IMR-90 (cell line): ENCODE measurements at regions not wholly inside any gene's neighbourhood (a gene's known extent, or its start where the extent isn't known, plus 50 kb on each side); places are given as distances from the start of the nearest gene placed in this dataset.

Experiments used
- ATAC-seq: fragments of 200-7000 bp; cut with Tn5 transposase; 2 replicates; pipeline ENCODE4 v1.9.1; 2020; ENCODE audit warnings: low read depth, mild to moderate bottlenecking, moderate library complexity
- BruUV-seq: library from RNA; stranded (reverse); fragments of 400-500 nt; replicated peaks from 2 replicates; lab custom pipeline; 2021; lab: Mats Ljungman, UMichigan
- CTCF ChIA-PET: fragments of 300-600 bp; formaldehyde crosslinking; extraction: SDS; loops from one replicate; lab custom pipeline; 2021; ENCODE audit warnings: antibody characterized with exemption; lab: Yijun Ruan, JAX
- POLR2A ChIA-PET: fragments of 300-600 bp; sonication (Branson Sonifier 250); formaldehyde crosslinking; loops from one replicate; lab custom pipeline; 2022; ENCODE audit warnings: antibody characterized with exemption; ENCODE audit not compliant: unreplicated experiment; lab: Charles Lee
- DNase-seq: peaks from one replicate; pipeline ENCODE4 v3.0.0; 2013
- H2AFZ ChIP-seq: replicated peaks from 2 replicates; pipeline ENCODE3; 2013; ENCODE audit warnings: low read length, mild to moderate bottlenecking; ENCODE audit not compliant: poor library complexity
- H2AK5ac ChIP-seq: 2 replicates; pipeline ENCODE4 v1.6.1; 2013; ENCODE audit warnings: low read depth, low read length, inconsistent platforms
- H2AK9ac ChIP-seq: replicated peaks from 2 replicates; pipeline ENCODE3; 2013; ENCODE audit warnings: mild to moderate bottlenecking, low read depth, low read length, moderate library complexity; ENCODE audit not compliant: poor library complexity
- H2BK120ac ChIP-seq: 2 replicates; pipeline ENCODE4 v1.6.1; 2013; ENCODE audit warnings: low read depth, low read length, inconsistent platforms
- H2BK15ac ChIP-seq: 3 replicates; pipeline ENCODE4 v1.6.1; 2013; ENCODE audit warnings: low read depth, low read length, inconsistent platforms
- H2BK20ac ChIP-seq: 2 replicates; pipeline ENCODE4 v1.6.1; 2013; ENCODE audit warnings: low read depth, mild to moderate bottlenecking, inconsistent platforms, low read length, moderate library complexity
- H2BK5ac ChIP-seq: 2 replicates; pipeline ENCODE4 v1.6.1; 2013; ENCODE audit warnings: mild to moderate bottlenecking, low read depth, low read length, inconsistent platforms; ENCODE audit not compliant: poor library complexity, severe bottlenecking
- H3K14ac ChIP-seq: replicated peaks from 2 replicates; pipeline ENCODE4 v1.6.1; 2013; ENCODE audit warnings: low read depth, low read length, inconsistent platforms
- H3K18ac ChIP-seq: 2 replicates; pipeline ENCODE4 v1.6.1; 2013; ENCODE audit warnings: low read depth, low read length, control low read depth
- H3K23ac ChIP-seq: 2 replicates; pipeline ENCODE4 v1.6.1; 2013; ENCODE audit warnings: low read depth, low read length, inconsistent platforms
- H3K27ac ChIP-seq: 2 replicates; pipeline ENCODE4 v1.5.1; 2013; ENCODE audit warnings: mild to moderate bottlenecking, control low read depth, low read length; ENCODE audit not compliant: insufficient read depth
- H3K27me3 ChIP-seq: 2 replicates; pipeline ENCODE4 v1.6.1; 2013; ENCODE audit warnings: low read length; ENCODE audit not compliant: control insufficient read depth, insufficient read depth
- H3K36me3 ChIP-seq: 2 replicates; pipeline ENCODE4 v1.6.1; 2013; ENCODE audit warnings: low read length, mixed read lengths; ENCODE audit not compliant: control insufficient read depth, insufficient read depth
- H3K4ac ChIP-seq: 2 replicates; pipeline ENCODE4 v1.6.1; 2013; ENCODE audit warnings: low read depth, low read length, inconsistent platforms
- H3K4me1 ChIP-seq: 2 replicates; pipeline ENCODE4 v1.6.1; 2013; ENCODE audit warnings: low read length, mixed read lengths; ENCODE audit not compliant: control insufficient read depth, insufficient read depth
- H3K4me2 ChIP-seq: 2 replicates; pipeline ENCODE4 v1.6.1; 2013; ENCODE audit warnings: low read depth, mild to moderate bottlenecking, control low read depth, low read length, moderate library complexity
- H3K4me3 ChIP-seq: 2 replicates; pipeline ENCODE4 v1.5.1; 2013; ENCODE audit warnings: low read depth, mild to moderate bottlenecking, control low read depth, low read length, moderate library complexity; ENCODE audit not compliant: insufficient read depth
- H3K56ac ChIP-seq: 2 replicates; pipeline ENCODE4 v1.6.1; 2013; ENCODE audit warnings: low read length, inconsistent platforms; ENCODE audit not compliant: insufficient read depth; ENCODE audit errors: extremely low read depth
- H3K79me1 ChIP-seq, 2 experiments: 2 replicates each; pipeline ENCODE4 v1.6.1; 2013; ENCODE audit warnings: low read length in 2 of 2, inconsistent platforms in 1 of 2, low read depth in 1 of 2
- H3K9ac ChIP-seq: 2 replicates; pipeline ENCODE4 v1.6.1; 2013; ENCODE audit warnings: low read depth, low read length, control low read depth
- H3K9me1 ChIP-seq: 2 replicates; pipeline ENCODE4 v1.6.1; 2013; ENCODE audit warnings: low read length, inconsistent platforms; ENCODE audit not compliant: insufficient read depth
- H3K9me3 ChIP-seq: 2 replicates; pipeline ENCODE4 v1.6.1; 2013; ENCODE audit warnings: low read length; ENCODE audit not compliant: control insufficient read depth, insufficient read depth
- H4K20me1 ChIP-seq: 2 replicates; pipeline ENCODE4 v1.6.1; 2013; ENCODE audit warnings: low read length, inconsistent platforms; ENCODE audit not compliant: insufficient read depth
- H4K5ac ChIP-seq: 2 replicates; pipeline ENCODE4 v1.6.1; 2013; ENCODE audit warnings: mild to moderate bottlenecking, low read depth, low read length, control low read depth
- H4K8ac ChIP-seq, 2 experiments: 2 replicates each; pipeline ENCODE4 v1.6.1; 2013; ENCODE audit warnings: low read depth in 2 of 2, low read length in 2 of 2, control low read depth in 1 of 2, inconsistent platforms in 1 of 2
- H4K91ac ChIP-seq: 2 replicates; pipeline ENCODE4 v1.6.1; 2013; ENCODE audit warnings: low read depth, low read length, inconsistent platforms; ENCODE audit not compliant: insufficient read depth
- CTCF ChIP-seq: conservative IDR thresholded peaks from 2 replicates; pipeline ENCODE4 v1.5.1; 2012; ENCODE audit warnings: mild to moderate bottlenecking, low read depth, low read length, improper control_type of control experiment
- FOS ChIP-seq: fragments of 150-350 bp; IDR thresholded peaks from 2 replicates; pipeline ENCODE4 v1.6.1; 2016; ENCODE audit warnings: low read depth, low read length
- MAFK ChIP-seq: IDR thresholded peaks from 2 replicates; pipeline ENCODE4 v1.6.1; 2012; ENCODE audit warnings: low read depth, low read length, improper control_type of control experiment
- NFE2L2 ChIP-seq: fragments of 150-350 bp; IDR thresholded peaks from 2 replicates; pipeline ENCODE4 v1.6.1; 2016; ENCODE audit warnings: low read depth, mild to moderate bottlenecking, low read length
- WGBS, 2 experiments: methylation state at CpG; one replicate each; pipeline versions ENCODE4 v1.1.5 to v1.1.7; 2013; ENCODE audit warnings: missing lambda C conversion rate in 2 of 2; ENCODE audit not compliant: insufficient read length in 1 of 2; ENCODE audit errors: extremely low coverage in 2 of 2; 5-methylcytosine and 5-hydroxymethylcytosine counted together
- dilution Hi-C: fragments of 300-500 bp; cut with HindIII; formaldehyde crosslinking; loops from one replicate; pipeline ENCODE4 v1.14.3; 2018; ENCODE audit warnings: low sequenced_read_pairs; ENCODE audit not compliant: unreplicated experiment
- in situ Hi-C: fragments of 300-500 bp; cut with MboI; formaldehyde crosslinking; loops from 3 replicates; pipeline ENCODE4 v1.14.3; 2019; ENCODE audit warnings: low sequenced_read_pairs, inconsistent platforms, mixed read lengths
- intact Hi-C: fragments of 100-400 bp; cut with micrococcal nuclease; formaldehyde crosslinking; loops from 2 replicates; pipeline ENCODE4 v1.10.0; 2022

DNA sequence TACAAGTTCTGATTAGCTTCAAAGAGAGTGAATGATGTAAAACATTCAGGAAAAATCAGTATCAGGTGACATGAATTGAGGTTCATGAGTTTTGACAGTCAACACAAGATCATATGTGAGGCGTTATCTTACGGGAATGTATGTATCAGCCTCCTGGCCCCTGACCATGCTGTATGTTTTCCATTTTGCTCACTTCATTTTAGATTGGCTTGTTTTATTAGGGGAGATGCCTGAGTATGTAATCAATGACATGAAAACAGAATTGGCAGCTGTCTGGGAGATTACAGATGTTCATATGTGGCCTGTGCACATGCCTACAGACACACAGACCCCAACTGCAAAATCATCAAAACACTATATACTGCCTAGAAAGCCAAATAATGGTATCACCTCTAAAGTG, 168.5 kb upstream of the RND3 start:
- dilution Hi-C loops: no loop called here
- H3K9ac ChIP-seq: no peak overlapping the region
- DNase-seq (no peak), ATAC-seq (no peak)
- no peak overlapping the region for H3K56ac ChIP-seq
- in situ Hi-C loops: no loop called here
- no peaks in the 10 kb centered on the region for H3K36me3 ChIP-seq
- no peak overlapping the region for H4K91ac ChIP-seq
- H3K79me1 ChIP-seq: no peaks in the 10 kb centered on the region
- H4K5ac ChIP-seq: no peak overlapping the region
- TF ChIP-seq FOS (no peak), NFE2L2 (no peak), MAFK (no peak), CTCF (no peak)
- H2BK20ac ChIP-seq: no peak overlapping the region
- ChIA-PET POLR2A (no interaction called here), CTCF (interaction anchor here (0.6 kb wide), 1 partner anchor 1059 kb away, joined by 3 read pairs; no protein-coding TSS in a partner anchor)
- no peak overlapping the region for H3K4ac ChIP-seq
- H3K4me1 ChIP-seq: no peaks in the 10 kb centered on the region
- H2BK5ac ChIP-seq: no peak overlapping the region
- no peaks in the 10 kb centered on the region for H4K20me1 ChIP-seq
- no peak overlapping the region for H2BK15ac ChIP-seq
- H3K27ac ChIP-seq: no peak overlapping the region
- no peak overlapping the region for H2BK120ac ChIP-seq
- no peak overlapping the region for H3K18ac ChIP-seq
- no peak overlapping the region for H2AFZ ChIP-seq
- no peaks in the 10 kb centered on the region for H3K27me3 ChIP-seq
- BruUV-seq: no TSS peak
- no peak overlapping the region; the same call in 1 of the 2 replicates for H2AK5ac ChIP-seq
- no peaks in the 10 kb centered on the region for H3K9me1 ChIP-seq
- no peak overlapping the region for H2AK9ac ChIP-seq
- H3K23ac ChIP-seq: no peak overlapping the region
- H3K9me3 ChIP-seq: peaks cover 3% of the 10 kb centered on the region
- H3K4me2 ChIP-seq: no peak overlapping the region
- no peak overlapping the region for H3K4me3 ChIP-seq
- H4K8ac ChIP-seq: no peak overlapping the region
- H3K14ac ChIP-seq: no peak overlapping the region
- WGBS, 2 experiments: 80% methylated on average over 1 of the region's 2 CpGs; no CpG with 5 or more reads in 1 of the 2 experiments
- intact Hi-C loops: no loop called here
